Esophagus muscularis mucosa (tissue), 4 donors: ENCODE measurements at regions not wholly inside any gene's neighbourhood (a gene's known extent, or its start where the extent isn't known, plus 50 kb on each side); places are given as distances from the start of the nearest gene placed in this dataset.

Experiments
- CTCF ChIP-seq, 3 experiments: fragments of 200-600 bp in 2 of 3; fragments of 450-650 bp in 1 of 3; sonication (generic) in 2 of 3; IDR thresholded peaks; one replicate each; pipeline ENCODE4 v1.5.1; 2017 to 2019; ENCODE audit warnings: antibody characterized with exemption in 3 of 3, mild to moderate bottlenecking in 2 of 3, moderate library complexity in 1 of 3
- EP300 ChIP-seq: sonication (generic); formaldehyde crosslinking; IDR thresholded peaks from one replicate; pipeline ENCODE4 v1.6.1; 2017; ENCODE audit warnings: antibody characterized with exemption
- POLR2AphosphoS5 ChIP-seq, 2 donors: sonication (generic); formaldehyde crosslinking; IDR thresholded peaks; one replicate each; pipeline ENCODE4 v1.6.1; 2017; ENCODE audit warnings: antibody characterized with exemption in 2 of 2

DNA sequence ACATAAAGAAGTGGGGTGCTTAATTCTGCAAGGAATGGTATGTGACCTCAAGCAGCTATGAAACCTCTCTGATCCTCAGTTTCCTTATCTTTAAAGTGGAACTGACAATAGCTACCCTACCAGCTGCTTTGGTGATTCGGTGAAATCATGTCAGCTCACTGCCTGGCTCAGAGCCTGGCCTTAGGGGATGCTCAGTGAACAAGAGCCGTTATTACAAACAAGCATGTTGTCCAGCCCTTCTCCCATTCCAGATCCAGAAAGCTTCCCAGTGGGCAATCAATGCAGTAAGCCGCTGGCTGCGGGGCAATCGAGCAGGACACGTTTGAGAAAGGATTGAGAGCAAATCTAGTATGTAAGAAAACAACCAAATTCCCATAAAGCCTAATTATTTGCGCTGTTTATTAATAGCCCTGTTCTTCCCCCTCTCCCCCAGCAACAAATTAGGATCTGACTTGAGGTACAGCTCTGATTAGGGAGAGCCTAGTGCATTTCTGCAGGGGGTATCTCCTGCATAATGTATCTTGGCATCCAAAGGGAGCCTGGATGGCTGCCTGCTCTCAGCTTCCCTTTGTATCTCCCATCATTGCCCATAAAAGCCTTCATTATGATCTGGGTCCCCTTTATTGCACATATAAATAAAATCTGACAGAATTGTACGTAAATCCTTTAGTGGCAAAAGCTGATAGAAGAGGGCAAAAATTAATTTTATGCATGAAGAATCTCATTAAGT, 371.4 kb downstream of the TMEM232 start:
- TF ChIP-seq POLR2AphosphoS5 (IDR thresholded peaks at IDR 0.05) (no peak), CTCF (IDR thresholded peaks at IDR 0.05) (no peak), EP300 (no peak)
